Heart left ventricle (tissue), 16 donors: ENCODE measurements at regions not wholly inside any gene's neighbourhood (a gene's known extent, or its start where the extent isn't known, plus 50 kb on each side); places are given as distances from the start of the nearest gene placed in this dataset.

Experiments
- ATAC-seq, 4 donors: fragments of 200-7000 bp; cut with Tn5 transposase; one replicate each; pipeline ENCODE4 v1.9.1; 2020 to 2022; ENCODE audit warnings: moderate library complexity in 4 of 4, mild to moderate bottlenecking in 3 of 4, moderate number of reproducible peaks in 1 of 4
- DNase-seq, 5 donors: peaks; one replicate each; pipeline ENCODE4 v3.0.0-alpha.2; 2020
- H3K27ac ChIP-seq, 12 donors: fragments of 200-600 bp; sonication (generic) in 4 of 12; one replicate each; pipeline versions ENCODE4 v1.5.0 to v1.8.0; 2016 to 2022; ENCODE audit warnings: mild to moderate bottlenecking in 2 of 12
- H3K27me3 ChIP-seq, 9 donors: fragments of 200-600 bp; sonication (generic) in 2 of 9; one replicate each; pipeline versions ENCODE4 v1.5.1 to v1.8.0; 2016 to 2022; ENCODE audit warnings: mild to moderate bottlenecking in 3 of 9
- H3K36me3 ChIP-seq, 9 donors: fragments of 200-600 bp; sonication (generic) in 2 of 9; one replicate each; pipeline versions ENCODE4 v1.5.0 to v1.8.0; 2018 to 2022; ENCODE audit warnings: mild to moderate bottlenecking in 2 of 9
- H3K4me1 ChIP-seq, 12 donors: fragments of 200-600 bp; sonication (generic) in 4 of 12; one replicate each; pipeline versions ENCODE4 v1.5.0 to v1.8.0; 2016 to 2022; ENCODE audit warnings: mild to moderate bottlenecking in 3 of 12
- H3K4me3 ChIP-seq, 12 donors: fragments of 200-600 bp; sonication (generic) in 4 of 12; one replicate each; pipeline versions ENCODE4 v1.5.0 to v1.8.0; 2017 to 2022; ENCODE audit warnings: mild to moderate bottlenecking in 9 of 12, moderate library complexity in 4 of 12
- H3K9me3 ChIP-seq, 12 donors: fragments of 200-600 bp; sonication (generic) in 4 of 12; one replicate each; pipeline versions ENCODE4 v1.5.0 to v1.8.0; 2016 to 2022; ENCODE audit warnings: mild to moderate bottlenecking in 1 of 12
- CTCF ChIP-seq, 12 donors: fragments of 200-600 bp; sonication (generic) in 4 of 12; IDR thresholded peaks; one replicate each; pipeline versions ENCODE4 v1.5.0 to v1.8.0; 2018 to 2022; ENCODE audit warnings: antibody characterized with exemption in 12 of 12, mild to moderate bottlenecking in 5 of 12
- POLR2A ChIP-seq, 2 donors: fragments of 450-650 bp; IDR thresholded peaks; one replicate each; pipeline ENCODE4 v1.6.1; 2017; ENCODE audit warnings: antibody characterized with exemption in 2 of 2, mild to moderate bottlenecking in 2 of 2, moderate library complexity in 2 of 2
- WGBS, 4 donors: extraction: QIAGEN DNeasy Blood & Tissue Kit in 2 of 4; methylation state at CpG; one replicate each; pipeline versions ENCODE4 v1.1.5 to v1.1.7; 2013 to 2018; 5-methylcytosine and 5-hydroxymethylcytosine counted together
- intact Hi-C, 10 donors: fragments of 100-400 bp; cut with DNase I; formaldehyde crosslinking; loops; one replicate each; pipeline versions ENCODE4 v1.11.1 to v1.14.2; 2022
- donor health status: ischemic (EF 13 %, LVEDD 7.1; RV severe dilation, severe dysfunction).
- donor health status: healthy with polysubstance abuse.
- donor health status: DM: no; HTN: yes; CAD: no.
- donor health status: DM: no; HTN: no; CAD: no.
- donor health status: ischemic (EF 25% LVEDD 6.9; RV normal size, moderate dysfunction).
- donor health status: ischemic (EF 25% LVEDD 5.7; RV mildly dilated, moderate dysfunction).
- donor health status: healthy.
- donor health status: DM: yes; HTN: yes; CAD: no.
- donor health status: ischemic (EF 35%, LVEDD 5.7; RV mildly dilated, moderate dysfunction).
- donor health status: nonischemic (EF 11% LVEDD 7.7; RV severe dilation, severe dysfunction).
- donor health status: DM: yes; HTN: yes; CAD: no.
- donor health status: PGD.
- donor health status: ischemic (EF 29% LVEDD 5.4; RV normal size, mild dysfunction).
- donor health status: nonischemic (EF 23%, LVEDD 6.1; RV moderate dilation, normal function).

- Histone ChIP-seq H3K27me3 (peaks cover 0 to 26% (median 0%) of the 10 kb centered on the region in 9 donors), H3K27ac (no peak overlapping the region), H3K4me3 (no peak overlapping the region), H3K9me3 (no peaks in the 10 kb centered on the region), H3K4me1 (no peaks in the 10 kb centered on the region), H3K36me3 (no peaks in the 10 kb centered on the region)
- 67 to 73% (median 69%) methylated on average over 5 of the region's 5 CpGs for WGBS, 4 donors
- ATAC-seq = no peak
- DNase-seq = no peak
- intact Hi-C loops = no loop called here
- TF ChIP-seq CTCF (IDR thresholded peaks at IDR 0.05) (no peak), POLR2A (IDR thresholded peaks at IDR 0.05) (no peak)
Observed at GRCh38 chr3:71972031-71972430, 187.1 kb upstream of the PROK2 start.

GRCh38 chr3:71968544-71968943, 183.6 kb upstream of the PROK2 start:
- no peaks in the 10 kb centered on the region for H3K4me1 ChIP-seq
- H3K27me3 ChIP-seq = peaks cover 0 to 26% (median 0%) of the 10 kb centered on the region in 9 donors
- ATAC-seq = no peak
- H3K4me3 ChIP-seq = no peak overlapping the region
- no peak overlapping the region for H3K27ac ChIP-seq
- TF ChIP-seq POLR2A (IDR thresholded peaks at IDR 0.05) (no peak), CTCF (IDR thresholded peaks at IDR 0.05) (no peak)
- no peak for DNase-seq
- H3K36me3 ChIP-seq = no peaks in the 10 kb centered on the region
- intact Hi-C loops = loop anchor here in 1 of 10 donors (10.0 kb wide), 1 partner anchor 296 kb away; no protein-coding TSS in a partner anchor
- no peaks in the 10 kb centered on the region for H3K9me3 ChIP-seq
- WGBS, 4 donors = 69 to 81% (median 78%) methylated on average over 4 of the region's 4 CpGs

- WGBS, 4 donors = 64 to 75% (median 67%) methylated on average over 3 of the region's 3 CpGs
- TF ChIP-seq POLR2A (IDR thresholded peaks at IDR 0.05) (no peak), CTCF (IDR thresholded peaks at IDR 0.05) (no peak)
- ATAC-seq (no peak), DNase-seq (no peak)
- Histone ChIP-seq H3K4me3 (no peak overlapping the region), H3K4me1 (no peaks in the 10 kb centered on the region), H3K9me3 (no peaks in the 10 kb centered on the region), H3K27ac (no peak overlapping the region), H3K36me3 (no peaks in the 10 kb centered on the region), H3K27me3 (peaks cover 0 to 12% (median 0%) of the 10 kb centered on the region in 9 donors)
- intact Hi-C loops = loop anchor here in 1 of 10 donors (10.0 kb wide), 1 partner anchor 299 kb away; no protein-coding TSS in a partner anchor
Observed at GRCh38 chr3:71966185-71966584, 181.2 kb upstream of the PROK2 start.

DNA sequence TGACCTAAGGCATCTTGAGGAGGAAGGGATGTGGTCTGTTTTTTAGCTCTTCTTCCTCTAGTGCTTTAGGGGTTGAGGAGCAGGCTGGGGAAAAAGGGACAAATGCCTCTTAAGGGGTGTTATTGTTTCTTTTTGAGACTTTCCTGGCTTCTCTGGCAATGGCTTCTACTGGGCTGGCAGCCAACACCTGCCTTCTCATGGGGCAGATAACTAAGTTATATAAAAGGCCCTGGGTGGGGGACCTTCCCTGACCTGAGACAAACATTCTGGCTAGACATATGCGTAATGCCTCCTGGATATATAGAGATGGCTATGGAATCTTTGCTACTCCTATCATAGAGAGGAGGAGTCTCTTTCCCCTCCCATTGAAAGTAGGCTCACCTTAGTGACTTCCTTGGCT, 179.2 kb upstream of the PROK2 start:
- intact Hi-C loops = loop anchor here in 1 of 10 donors (10.0 kb wide), 1 partner anchor 301 kb away; no protein-coding TSS in a partner anchor
- ATAC-seq (no peak), DNase-seq (no peak)

More for the DNA sequence above, 179.2 kb upstream of the PROK2 start:
- Histone ChIP-seq H3K27me3 (peaks cover 0 to 5% (median 0%) of the 10 kb centered on the region in 9 donors), H3K27ac (no peak overlapping the region), H3K4me3 (no peak overlapping the region), H3K9me3 (no peaks in the 10 kb centered on the region), H3K36me3 (no peaks in the 10 kb centered on the region), H3K4me1 (no peaks in the 10 kb centered on the region)
- WGBS, 4 donors = 41 to 73% (median 57%) methylated on average over 1 of the region's 1 CpG
- TF ChIP-seq POLR2A (IDR thresholded peaks at IDR 0.05) = no peak
- TF ChIP-seq CTCF (IDR thresholded peaks at IDR 0.05) = no peak
